Astrocyte (in vitro differentiated cells and primary cell): ENCODE measurements at regions not wholly inside any gene's neighbourhood (a gene's known extent, or its start where the extent isn't known, plus 50 kb on each side); places are given as distances from the start of the nearest gene placed in this dataset.

Experiments used
- DNase-seq: peaks from one replicate; pipeline ENCODE4 v3.0.0-alpha.2; 2010; ENCODE audit warnings: low read depth
- FAIRE-seq: peaks from 2 replicates; lab custom pipeline; 2011; peaks lifted over from hg19 to GRCh38; lab: Jason Lieb, UNC
- H2AFZ ChIP-seq: 2 replicates; pipeline ENCODE4 v1.6.0; 2012; ENCODE audit warnings: low read depth, low read length, inconsistent platforms
- H3K27ac ChIP-seq: 2 replicates; pipeline ENCODE4 v1.5.1; 2011; ENCODE audit warnings: low read depth, low read length, inconsistent platforms
- H3K27me3 ChIP-seq: 2 replicates; pipeline ENCODE4 v1.6.0; 2011; ENCODE audit warnings: low read length, inconsistent platforms; ENCODE audit not compliant: insufficient read depth
- H3K36me3 ChIP-seq: 2 replicates; pipeline ENCODE4 v1.5.1; 2011; ENCODE audit warnings: low read length, inconsistent platforms; ENCODE audit not compliant: insufficient read depth
- H3K4me1 ChIP-seq: 2 replicates; pipeline ENCODE4 v1.5.1; 2011; ENCODE audit warnings: low read length, inconsistent platforms; ENCODE audit not compliant: insufficient read depth
- H3K4me2 ChIP-seq: 2 replicates; pipeline ENCODE4 v1.6.0; 2012; ENCODE audit warnings: low read length, inconsistent platforms
- H3K4me3 ChIP-seq: 2 replicates; pipeline ENCODE4 v1.5.1; 2011; ENCODE audit warnings: low read depth, mild to moderate bottlenecking, low read length, inconsistent platforms; ENCODE audit not compliant: insufficient read depth
- H3K79me2 ChIP-seq: 2 replicates; pipeline ENCODE4 v1.6.0; 2012; ENCODE audit warnings: mild to moderate bottlenecking, low read length, inconsistent platforms; ENCODE audit not compliant: insufficient read depth
- H3K9ac ChIP-seq: 2 replicates; pipeline ENCODE4 v1.6.0; 2012; ENCODE audit warnings: mild to moderate bottlenecking, low read length, inconsistent platforms
- H3K9me3 ChIP-seq: 2 replicates; pipeline ENCODE4 v1.5.1; 2012; ENCODE audit warnings: low read depth, mild to moderate bottlenecking, low read length, inconsistent platforms; ENCODE audit not compliant: insufficient read depth
- H4K20me1 ChIP-seq: 2 replicates; pipeline ENCODE4 v1.6.0; 2012; ENCODE audit warnings: low read length, inconsistent platforms; ENCODE audit not compliant: insufficient read depth
- H3K27ac Mint-ChIP-seq: one replicate; pipeline ENCODE4 v1.8.0; 2021; ENCODE audit warnings: mild to moderate bottlenecking, mixed read lengths; ENCODE audit not compliant: unreplicated experiment
- H3K27me3 Mint-ChIP-seq: one replicate; pipeline ENCODE4 v1.8.0; 2021; ENCODE audit warnings: low read depth, mixed read lengths; ENCODE audit not compliant: unreplicated experiment
- H3K36me3 Mint-ChIP-seq: one replicate; pipeline ENCODE4 v1.8.0; 2021; ENCODE audit warnings: low read depth, mixed read lengths; ENCODE audit not compliant: unreplicated experiment
- H3K4me1 Mint-ChIP-seq: one replicate; pipeline ENCODE4 v1.8.0; 2021; ENCODE audit warnings: low read depth, mixed read lengths; ENCODE audit not compliant: unreplicated experiment
- H3K4me3 Mint-ChIP-seq: one replicate; pipeline ENCODE4 v1.8.0; 2021; ENCODE audit warnings: mild to moderate bottlenecking, moderate library complexity, mixed read lengths; ENCODE audit not compliant: unreplicated experiment
- H3K9me3 Mint-ChIP-seq: one replicate; pipeline ENCODE4 v1.8.0; 2021; ENCODE audit warnings: mild to moderate bottlenecking, mixed read lengths; ENCODE audit not compliant: unreplicated experiment
- CTCF ChIP-seq: IDR thresholded peaks from 2 replicates; pipeline ENCODE4 v1.5.1; 2011; ENCODE audit warnings: low read depth, mild to moderate bottlenecking, inconsistent platforms, low read length, moderate library complexity; ENCODE audit not compliant: insufficient read depth
- EZH2 ChIP-seq: IDR thresholded peaks from 2 replicates; pipeline ENCODE4 v1.6.1; 2012; ENCODE audit warnings: mild to moderate bottlenecking, low read length, inconsistent platforms; ENCODE audit not compliant: insufficient read depth

GRCh38 chr9:115522912-115523311, 405.0 kb upstream of the TNC start:
- H3K36me3 ChIP-seq = no peaks in the 10 kb centered on the region
- H3K27me3 ChIP-seq = no peaks in the 10 kb centered on the region
- H3K27me3 Mint-ChIP-seq = no peaks in the 10 kb centered on the region
- TF ChIP-seq CTCF (no peak), EZH2 (no peak)
- no peaks in the 10 kb centered on the region for H3K79me2 ChIP-seq
- H3K9me3 ChIP-seq = no peaks in the 10 kb centered on the region
- no peaks in the 10 kb centered on the region for H3K36me3 Mint-ChIP-seq
- no peak overlapping the region for H3K9ac ChIP-seq
- H3K27ac Mint-ChIP-seq = no peak overlapping the region
- H3K4me3 ChIP-seq = no peak overlapping the region
- no peak overlapping the region for H3K4me2 ChIP-seq
- no peak overlapping the region for H3K27ac ChIP-seq
- peaks cover 2% of the 10 kb centered on the region for H3K9me3 Mint-ChIP-seq
- no peaks in the 10 kb centered on the region for H4K20me1 ChIP-seq
- FAIRE-seq = no peak
- H3K4me1 ChIP-seq = peaks cover 5% of the 10 kb centered on the region
- no peak for DNase-seq
- H3K4me3 Mint-ChIP-seq = no peak overlapping the region
- no peak overlapping the region for H2AFZ ChIP-seq
- H3K4me1 Mint-ChIP-seq = peaks cover 27% of the 10 kb centered on the region

GRCh38 chr9:115524453-115525059, 406.6 kb upstream of the TNC start:
- Histone ChIP-seq H3K79me2 (no peaks in the 10 kb centered on the region), H4K20me1 (no peaks in the 10 kb centered on the region), H3K9me3 (no peaks in the 10 kb centered on the region), H3K36me3 (no peaks in the 10 kb centered on the region), H3K27ac (no peak overlapping the region), H3K9ac (peak overlapping the region; percentile 6), H3K4me2 (peak overlapping the region; percentile 7), H3K27me3 (no peaks in the 10 kb centered on the region), H3K4me3 (no peak overlapping the region), H2AFZ (no peak overlapping the region), H3K4me1 (peaks cover 5% of the 10 kb centered on the region)
- Mint-ChIP-seq H3K4me3 (no peak overlapping the region), H3K9me3 (peaks cover 4% of the 10 kb centered on the region), H3K27me3 (no peaks in the 10 kb centered on the region), H3K36me3 (no peaks in the 10 kb centered on the region), H3K4me1 (peaks cover 27% of the 10 kb centered on the region), H3K27ac (peak overlapping the region; percentile 86)
- no peak for TF ChIP-seq EZH2
- TF ChIP-seq CTCF = peak; percentile 90
- FAIRE-seq (peak; percentile 43), DNase-seq (peak; percentile 59)
